ENCODE measurements at regions not wholly inside any gene's neighbourhood (a gene's known extent, or its start where the extent isn't known, plus 50 kb on each side); places are given as distances from the start of the nearest gene placed in this dataset.
A peak's percentile ranks its signal among the peaks of the same experiment; 100 is the strongest.
"Not testable (repeated sequence)": the region's sequence is repeated elsewhere in the genome, so short reads cannot be mapped to it uniquely, and the experiment has no call there.

DNA sequence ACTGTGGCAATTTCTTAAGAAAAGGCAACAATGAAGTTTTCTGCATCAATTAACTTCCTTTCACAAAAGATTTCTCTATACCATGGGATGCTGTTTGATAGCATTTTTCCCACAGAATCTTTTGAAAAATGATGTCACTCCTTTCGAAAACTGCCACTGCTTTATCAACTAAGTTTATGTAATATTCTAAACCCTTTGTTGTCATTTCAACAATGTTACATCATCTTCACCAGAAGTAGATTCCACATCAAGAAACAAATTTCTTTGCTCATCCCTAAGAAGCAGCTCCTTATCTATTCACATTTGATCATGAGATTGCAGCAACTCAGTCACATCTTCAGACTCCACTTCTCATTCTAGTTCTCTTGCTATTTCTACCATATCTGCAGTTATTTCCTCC is 116.1 kb upstream of the KCND3 start:
- DNase-seq, result no peak

DNA sequence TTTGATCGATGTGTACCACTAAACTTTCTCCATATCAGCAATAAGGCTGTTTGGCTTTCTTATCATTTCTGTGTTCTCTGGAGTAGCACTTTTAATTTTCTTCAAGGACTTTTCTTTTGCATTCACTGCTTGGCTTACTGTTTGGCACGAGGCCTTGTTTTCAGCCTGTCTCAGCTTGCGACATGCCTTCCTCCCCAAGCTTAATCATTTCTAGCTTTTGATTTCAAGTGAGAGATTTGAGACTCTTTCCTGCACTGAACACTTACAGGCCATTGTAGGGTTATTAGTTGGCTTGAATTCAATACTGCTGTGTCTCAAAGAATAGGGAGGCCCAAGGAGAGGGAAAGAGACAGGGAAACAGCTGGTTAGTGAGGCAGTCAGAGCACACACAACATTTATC is 120.6 kb upstream of the KCND3 start:
- no peak for DNase-seq

DNA sequence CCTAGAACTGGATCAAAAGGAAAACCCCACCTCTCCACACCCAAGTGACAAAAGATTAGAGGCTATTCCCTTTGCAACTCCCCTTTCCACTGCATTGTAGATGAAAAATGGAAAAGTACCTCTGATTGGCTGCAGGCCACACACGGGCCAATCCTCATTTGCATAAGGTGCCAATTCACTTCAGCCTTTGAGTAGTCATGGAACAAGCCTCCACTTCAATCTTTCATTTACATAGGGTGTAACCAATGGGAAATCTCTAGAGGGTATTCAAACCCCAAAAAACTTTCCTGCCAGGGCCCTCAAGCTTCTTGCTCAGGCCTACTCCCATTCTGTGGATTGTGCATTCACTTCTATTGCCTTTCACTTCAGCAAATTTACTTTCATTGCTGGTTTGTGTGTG is 122.3 kb upstream of the KCND3 start:
- DNase-seq, result no peak

DNA sequence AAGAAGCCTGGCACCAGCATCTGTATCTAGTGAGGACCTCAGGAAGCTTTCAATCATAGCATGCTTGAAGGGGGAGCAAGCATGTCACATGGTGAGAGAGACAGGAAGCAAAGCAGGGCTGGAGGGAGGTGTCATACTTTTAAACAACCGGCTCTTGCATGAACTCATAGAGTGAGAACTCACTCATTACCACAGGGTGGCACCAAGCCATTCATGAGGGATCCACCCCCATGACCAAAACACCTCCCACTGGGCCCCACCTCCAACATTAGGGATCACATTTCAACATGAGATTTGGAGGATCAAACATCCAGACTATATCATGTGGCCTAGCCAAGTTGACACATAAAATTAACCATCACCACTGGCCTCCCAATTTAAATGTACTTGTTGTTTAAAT is 125.1 kb upstream of the KCND3 start:
- peak; percentile 12 for DNase-seq

DNA sequence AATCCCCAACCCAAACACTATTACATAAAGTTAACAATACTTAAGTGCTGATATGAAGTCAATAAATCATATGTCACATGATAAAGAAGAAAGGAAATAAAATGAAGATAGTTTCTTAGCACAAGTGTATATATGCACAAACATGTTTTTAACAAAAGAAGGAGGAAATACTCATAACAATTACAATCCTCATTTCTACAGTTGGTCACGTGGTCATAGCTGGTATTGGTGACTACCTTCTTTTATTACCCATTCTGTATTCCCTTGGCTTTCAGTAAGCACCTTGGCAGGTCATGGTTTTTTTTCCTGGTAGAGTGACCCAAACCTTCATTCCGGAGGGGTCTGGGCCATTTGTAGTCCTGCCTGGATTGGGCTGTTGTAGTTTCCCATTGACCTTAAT is 137.1 kb upstream of the KCND3 start:
- no peak for DNase-seq

DNA sequence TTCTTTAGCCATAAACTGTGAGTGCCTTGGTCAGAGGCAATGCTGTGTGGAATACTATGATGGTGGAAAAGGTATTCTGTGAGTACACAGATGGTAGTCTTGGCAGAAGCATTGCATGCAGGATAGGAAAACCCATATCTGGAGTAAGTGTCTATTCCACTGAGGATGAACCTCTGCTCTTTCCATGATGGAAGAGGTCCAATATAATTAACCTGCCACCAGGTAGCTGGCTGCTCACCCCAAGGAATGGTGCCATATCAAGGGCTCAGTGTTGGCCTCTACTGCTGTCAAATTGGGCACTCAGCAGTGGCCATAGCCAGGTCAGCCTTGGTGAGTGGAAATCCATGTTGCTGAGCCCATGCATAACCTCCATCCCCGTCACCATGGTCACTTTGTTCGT is 138.1 kb upstream of the KCND3 start:
- DNase-seq, result not testable (repeated sequence)

DNA sequence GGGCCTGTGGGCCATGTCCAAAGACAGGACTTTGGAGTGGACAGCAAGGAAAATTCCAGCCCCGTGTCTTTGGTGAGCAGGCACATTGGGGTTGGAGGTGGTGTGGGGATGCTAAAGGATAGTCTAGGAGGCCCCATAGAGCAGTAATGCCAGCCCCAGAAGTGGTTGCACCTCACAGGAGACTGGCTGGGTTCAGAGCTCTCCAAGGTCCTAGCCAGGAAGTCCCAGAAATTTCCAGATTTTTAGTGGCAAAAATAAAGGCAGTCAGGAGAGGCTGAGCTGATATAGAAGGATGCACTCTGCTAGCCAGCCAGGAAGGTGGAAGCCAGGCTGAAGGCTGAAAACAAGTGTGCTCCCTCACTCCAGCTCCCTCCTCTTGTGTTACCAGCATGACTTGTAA is 144.0 kb upstream of the KCND3 start:
- DNase-seq, result no peak

DNA sequence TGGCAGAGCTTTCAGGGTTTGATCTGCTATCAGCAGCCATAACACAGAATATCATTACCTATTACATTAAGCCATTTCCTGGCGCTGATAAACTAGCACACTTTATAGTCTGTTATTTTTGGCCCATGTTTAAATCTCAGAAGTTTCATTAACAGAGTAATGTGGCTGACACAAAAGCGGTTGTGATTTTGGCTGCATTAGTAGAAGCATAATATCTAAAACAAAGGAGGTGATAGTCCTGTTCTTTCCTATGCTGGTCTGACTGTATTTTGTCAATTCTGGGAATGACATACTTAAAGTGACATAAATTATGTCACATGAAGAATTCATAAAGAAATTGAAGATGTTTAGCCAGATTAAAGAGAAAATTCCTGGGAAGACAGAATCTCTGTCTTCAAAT is 151.3 kb upstream of the KCND3 start:
- no peak for DNase-seq

DNA sequence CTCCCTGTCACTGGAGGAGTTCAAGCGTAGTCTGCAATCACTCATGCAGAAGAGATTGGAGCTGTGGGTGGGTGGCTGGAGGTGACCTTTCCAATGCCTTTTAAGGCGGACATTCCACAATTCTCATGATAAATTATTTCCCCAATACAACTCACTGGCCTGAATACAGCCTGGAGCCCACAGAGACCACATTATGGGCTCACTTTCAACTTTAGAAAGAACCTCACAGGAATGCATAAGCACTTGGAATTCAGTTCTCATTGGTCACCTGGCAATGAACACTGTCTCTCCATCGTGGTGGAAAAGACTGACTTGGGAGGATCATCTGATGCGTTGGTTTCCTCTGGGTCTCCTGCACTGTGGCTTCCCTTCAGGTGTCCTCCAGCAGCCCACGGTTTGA is 151.8 kb upstream of the KCND3 start:
- DNase-seq, result no peak

DNA sequence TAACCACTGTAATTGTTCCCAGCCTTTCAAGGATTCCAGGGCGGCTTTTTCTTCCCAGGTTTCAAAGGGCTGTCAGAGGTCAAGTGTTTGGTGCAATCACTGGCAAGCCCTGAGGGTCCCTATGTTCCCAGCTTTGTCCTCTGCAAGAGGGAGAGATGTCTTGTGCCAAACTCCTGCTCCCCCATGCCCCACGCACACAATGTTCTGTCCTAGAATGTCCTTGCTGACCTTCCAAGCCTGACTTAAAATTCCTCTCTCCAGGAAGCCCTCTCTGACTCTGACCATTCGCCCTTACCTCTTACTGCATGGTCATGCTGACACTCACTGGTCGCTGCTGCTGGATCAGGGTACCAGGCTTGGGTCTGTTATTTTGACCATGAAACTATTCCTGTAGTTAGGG is 152.5 kb upstream of the KCND3 start:
- no peak for DNase-seq

DNA sequence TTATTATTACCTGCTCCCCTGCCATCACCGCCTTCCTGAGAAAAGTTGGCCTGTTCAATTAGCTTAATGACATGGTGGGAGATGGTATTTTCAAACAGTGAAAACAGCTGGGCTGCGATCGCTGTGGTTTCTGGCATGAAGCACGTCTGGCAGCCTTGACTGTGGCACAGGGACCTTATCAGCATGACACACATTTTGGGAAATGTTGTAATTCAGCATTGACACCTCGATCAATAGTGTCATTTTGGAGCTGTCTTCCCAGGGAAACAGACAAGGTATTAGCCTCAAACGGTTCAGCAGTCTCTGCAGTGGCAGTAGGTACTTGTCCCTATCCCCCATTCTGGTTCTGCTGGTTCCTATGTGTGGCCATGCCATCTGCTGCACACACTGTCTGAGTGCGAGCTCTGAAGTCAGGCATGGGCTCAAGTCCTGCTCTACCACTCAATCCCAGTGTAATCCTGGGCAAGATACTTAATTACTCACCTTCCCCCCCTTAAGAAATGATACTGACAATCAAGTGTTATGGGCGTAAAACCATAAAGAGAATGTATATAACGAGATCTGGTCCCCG is 154.5 kb upstream of the KCND3 start:
- DNase-seq, result peak; percentile 7

DNA sequence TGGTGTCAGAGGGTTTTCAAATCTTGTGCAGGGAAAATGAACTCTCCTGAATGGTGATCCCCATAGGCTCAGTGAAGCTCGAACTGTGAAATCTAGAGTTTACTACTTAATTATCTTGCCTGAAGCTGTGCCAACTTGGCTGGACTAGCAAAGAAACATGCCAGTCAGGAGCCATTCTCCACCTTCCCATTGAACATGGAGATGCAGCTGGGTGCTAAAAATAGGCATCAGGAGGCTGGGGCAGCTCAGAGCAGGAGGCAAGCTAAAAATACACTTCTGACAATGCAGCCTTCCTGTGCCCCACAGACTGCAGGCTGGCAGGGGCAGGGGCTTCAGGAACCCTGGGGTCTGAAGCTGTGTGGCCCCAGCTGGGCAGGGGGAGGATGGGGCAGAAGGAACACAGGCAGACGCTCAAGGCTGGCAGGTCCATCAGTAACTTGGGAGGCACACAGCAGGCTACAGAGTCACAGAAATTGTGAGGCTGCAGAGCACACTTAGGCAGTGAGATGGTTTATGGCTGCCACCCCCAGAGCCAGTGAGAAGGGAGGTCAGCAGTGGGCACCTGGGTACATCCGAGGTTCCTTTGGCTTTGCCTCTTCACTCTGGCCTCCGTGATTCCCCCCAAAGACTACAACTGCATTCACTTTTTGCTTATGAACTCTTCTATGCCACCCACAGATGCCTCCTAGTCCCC is 155.4 kb upstream of the KCND3 start:
- no peak for DNase-seq

DNA sequence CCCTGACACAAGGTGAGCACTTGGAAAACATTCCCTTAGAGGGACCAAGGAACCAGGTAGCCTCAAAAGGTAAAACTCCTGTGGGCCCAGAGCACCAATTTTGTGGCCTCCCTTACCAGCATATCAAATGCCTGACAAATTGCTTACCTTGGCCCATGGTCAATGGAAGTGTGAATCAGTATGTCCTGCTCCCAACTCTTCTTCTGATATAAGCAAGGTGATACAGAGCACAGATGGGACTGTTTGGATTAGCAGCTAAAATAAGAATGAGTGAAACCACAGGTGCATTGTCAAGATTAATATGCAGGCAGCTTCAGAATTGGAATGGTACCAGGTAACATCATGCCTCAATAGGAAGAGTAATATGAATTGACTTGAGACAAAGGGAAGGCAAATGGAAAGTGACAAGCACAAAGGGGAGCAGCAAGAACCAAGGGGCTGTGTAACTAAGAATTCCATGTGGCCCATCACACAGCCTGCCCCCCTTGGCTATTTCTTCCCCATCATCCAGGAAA is 156.8 kb upstream of the KCND3 start:
- no peak for DNase-seq

DNA sequence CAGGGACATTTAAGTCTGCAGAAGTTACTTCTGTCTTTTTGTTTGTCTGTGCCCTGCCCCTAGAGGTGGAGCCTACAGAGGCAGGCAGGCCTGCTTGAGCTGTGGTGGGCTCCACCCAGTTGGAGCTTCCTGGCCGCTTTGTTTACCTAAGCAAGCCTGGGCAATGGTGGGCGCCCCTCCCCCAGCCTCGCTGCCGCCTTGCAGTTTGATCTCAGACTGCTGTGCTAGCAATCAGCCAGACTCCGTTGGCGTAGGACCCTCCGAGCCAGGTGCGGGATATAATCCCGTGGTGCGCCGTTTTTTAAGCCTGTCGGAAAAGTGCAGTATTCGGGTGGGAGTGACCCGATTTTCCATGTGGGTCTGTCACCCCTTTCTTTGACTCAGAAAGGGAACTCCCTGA is 170.7 kb upstream of the KCND3 start:
- not testable (repeated sequence) for DNase-seq

DNA sequence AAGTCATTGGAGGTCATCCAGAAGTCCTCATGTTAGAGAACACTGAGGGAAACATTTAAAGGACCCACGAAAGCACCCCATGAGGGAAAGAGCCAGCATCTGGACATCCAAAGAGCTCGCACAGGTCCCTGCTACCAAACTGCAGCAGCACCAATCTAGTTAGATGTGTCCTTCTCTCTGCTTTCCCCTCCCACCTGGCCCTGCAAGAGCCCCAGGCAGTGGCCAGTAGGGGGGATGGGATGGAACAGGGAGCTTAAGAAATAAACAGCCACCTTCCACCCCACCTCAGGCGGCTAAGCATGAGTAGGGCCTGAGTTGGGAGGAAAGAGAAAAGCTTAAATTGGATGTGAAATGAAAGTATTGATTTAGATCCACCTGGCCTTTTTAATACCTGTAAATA is 175.9 kb upstream of the KCND3 start:
- DNase-seq, result no peak

DNA sequence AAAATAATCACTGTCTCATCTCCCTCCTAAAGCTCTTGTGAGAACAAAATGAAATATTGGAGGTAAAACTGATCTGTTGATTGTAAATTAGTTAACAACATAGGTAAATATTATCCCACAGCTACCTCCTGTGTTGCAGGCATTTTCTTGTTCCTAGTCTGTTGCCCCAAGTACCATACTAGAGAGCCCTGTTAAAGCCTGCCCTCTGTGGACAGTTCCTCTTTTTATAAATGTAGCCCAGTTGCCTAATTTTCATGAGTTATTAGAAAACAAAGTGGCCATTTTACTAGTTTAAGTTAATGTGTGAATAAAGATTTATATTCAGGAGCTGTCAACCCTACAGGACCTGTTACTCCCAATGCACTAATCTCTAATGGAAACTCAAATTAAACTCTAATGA is 180.0 kb upstream of the KCND3 start:
- no peak for DNase-seq

DNA sequence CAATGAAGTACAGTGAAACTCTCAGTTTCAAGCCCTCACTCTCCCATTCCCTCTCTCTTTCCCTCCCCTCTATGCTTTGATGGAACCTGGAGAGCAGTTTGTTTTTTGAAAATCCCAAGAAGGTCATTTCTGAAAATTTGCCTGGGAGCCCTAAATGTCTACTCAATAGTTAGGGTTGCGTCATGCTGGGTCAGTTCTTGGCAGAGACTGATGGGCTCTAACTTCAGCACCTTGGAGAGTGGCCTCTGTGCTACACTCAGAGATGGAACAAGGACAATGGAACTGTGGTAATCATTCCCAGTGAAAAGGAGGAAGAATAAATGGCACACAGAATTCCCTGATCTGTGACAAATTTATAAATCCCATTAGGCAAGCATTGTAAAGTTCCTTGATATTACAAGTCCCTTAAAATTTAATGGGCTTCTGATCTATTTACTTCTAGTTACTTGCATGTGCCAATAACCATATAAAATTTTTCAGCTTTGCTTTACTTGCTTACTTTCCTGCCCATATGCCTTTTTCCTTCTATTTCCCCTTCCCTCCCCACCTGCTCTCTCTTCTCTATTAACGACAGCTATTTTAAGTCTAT is 182.9 kb upstream of the KCND3 start:
- DNase-seq, result peak; percentile 37

DNA sequence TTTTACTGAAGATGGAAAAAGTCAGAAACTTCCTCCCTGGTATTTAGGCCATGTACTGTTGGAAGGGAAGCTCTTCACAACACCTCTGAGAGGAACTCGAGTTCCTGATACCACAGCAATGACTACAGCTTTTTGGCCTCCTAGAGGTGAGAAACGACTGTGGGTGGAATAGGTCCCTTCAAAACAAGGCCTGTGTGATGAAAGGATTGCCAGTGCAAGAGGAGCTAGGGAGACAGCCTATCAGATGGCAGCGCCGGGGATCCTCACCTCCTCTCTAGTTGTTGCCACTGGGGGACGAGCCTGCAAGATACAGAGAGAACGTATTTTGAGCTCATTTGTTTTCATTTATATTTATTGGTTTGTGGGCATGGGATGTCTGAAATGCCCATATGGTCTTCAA is 187.8 kb upstream of the KCND3 start:
- DNase-seq, result no peak

DNA sequence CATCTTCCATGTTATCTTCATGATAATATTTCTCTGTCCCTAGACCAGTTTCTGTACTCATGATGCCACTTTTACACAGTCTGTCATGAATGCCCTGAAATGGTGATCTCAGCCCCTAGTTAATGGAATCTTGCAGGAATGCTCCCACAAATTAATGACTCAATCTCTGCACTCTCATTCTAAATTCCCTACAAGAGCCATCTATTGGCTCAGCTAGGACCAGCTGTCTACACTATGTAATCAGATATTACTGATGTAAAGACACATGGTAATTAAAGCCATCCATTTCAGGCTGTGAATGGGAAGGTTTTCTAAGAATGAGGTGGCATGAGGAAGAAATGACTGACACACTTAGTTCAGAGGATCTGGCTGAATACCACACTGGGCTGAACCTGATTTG is 199.1 kb upstream of the KCND3 start:
- no peak for DNase-seq

DNA sequence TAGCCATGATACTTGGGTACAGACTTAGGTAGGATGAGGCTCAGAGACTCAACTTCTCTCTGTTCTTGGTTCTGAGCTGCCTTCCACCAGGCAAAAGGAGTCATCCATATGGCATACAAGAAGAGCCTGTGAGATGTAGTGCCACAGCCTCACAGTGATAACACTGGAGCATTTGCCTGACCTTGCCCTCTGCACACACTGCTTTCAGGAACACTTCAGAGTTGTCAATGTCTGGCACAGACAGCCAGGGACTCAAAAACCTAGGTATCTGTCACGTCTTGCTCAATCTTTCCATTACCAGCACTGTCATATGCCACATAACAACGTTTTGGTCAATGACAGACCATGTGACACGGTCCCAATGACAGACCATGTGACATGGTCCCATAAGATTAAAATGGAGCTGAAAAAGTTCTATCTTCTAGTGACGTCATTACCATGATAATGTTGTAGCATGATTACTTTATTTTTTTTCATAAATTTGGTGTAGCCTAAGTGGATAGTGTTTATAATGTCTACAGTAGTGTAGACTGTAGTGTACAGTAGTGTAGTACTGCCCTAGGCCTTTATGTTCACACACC is 199.9 kb upstream of the CTTNBP2NL start:
- no peak for DNase-seq

DNA sequence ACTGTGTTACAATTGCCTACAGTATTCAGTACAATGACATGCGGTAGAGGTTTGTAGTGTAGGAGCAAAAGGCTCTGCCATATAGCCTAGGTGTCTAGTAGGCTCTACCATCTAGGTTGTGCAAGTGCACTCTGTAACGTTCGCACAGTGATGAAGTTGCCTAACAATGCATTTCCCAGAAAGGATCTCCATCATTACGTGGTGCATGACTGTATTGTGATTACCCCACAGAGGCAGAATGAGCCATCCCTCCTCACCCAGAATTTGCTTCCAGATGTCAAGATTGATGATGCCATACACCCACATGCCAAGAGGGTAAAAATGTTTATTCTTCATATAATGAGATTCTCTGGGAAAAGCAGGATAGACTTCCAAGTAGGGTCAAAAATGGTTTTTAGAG is 199.3 kb upstream of the CTTNBP2NL start:
- no peak for DNase-seq

DNA sequence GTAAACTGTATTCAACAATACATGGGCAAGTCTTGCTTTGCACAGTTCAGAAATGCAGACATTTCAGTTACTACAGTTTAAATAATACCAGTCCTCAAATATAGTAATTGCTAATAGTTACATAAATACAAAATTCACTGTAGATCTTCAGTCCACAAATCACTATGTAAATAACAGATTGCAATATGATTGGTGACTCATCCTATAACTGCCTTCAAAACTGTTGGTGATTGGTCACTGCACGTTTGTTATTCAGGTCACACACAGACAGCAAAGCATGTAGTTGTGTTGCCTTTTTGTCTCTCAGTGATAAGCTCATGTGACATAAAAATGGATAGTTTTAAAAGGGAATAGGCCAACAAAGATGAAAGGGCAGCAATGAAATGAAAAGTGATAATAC is 186.5 kb upstream of the CTTNBP2NL start:
- DNase-seq, result peak; percentile 48

DNA sequence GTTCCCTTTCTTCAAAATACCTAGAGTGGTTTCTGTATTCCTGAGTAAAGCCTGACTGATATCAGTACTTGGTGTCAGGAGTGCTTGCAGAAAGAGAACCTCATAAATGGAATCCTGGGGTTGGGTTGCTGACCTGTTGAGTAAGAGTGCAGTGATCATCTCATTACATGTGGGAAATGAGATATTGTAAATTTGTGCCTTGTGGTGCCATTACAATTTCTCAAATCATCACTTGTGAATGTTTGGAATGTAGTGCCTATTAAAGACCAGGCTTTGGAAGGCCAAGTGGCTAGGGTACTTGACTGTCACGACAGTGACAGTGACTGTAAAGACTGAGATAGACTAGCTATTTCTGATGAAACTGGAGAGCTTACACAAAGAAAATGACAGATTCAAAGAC is 176.7 kb upstream of the CTTNBP2NL start:
- DNase-seq, result no peak

DNA sequence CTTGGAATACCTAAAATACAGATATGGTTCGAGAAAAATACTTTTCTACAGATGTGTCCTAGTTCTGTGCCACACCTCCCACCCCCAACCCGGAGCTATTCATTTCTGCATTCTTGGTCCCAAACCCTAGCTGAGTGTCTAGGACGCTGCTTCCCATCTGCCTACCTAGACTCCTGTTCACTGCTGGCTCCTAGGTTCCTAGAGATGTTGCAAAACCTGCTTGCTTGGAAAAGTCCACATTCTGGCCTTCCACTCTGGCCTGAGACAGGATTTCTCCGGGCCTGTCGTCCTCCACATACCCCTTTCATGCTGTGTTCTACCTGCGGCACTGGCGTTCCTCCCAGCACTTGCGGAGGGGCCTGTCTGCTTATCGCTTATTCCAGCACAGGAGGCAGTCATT is 165.8 kb upstream of the CTTNBP2NL start:
- no peak for DNase-seq
